ENCODE measurements at regions not wholly inside any gene's neighbourhood (a gene's known extent, or its start where the extent isn't known, plus 50 kb on each side); places are given as distances from the start of the nearest gene placed in this dataset.

DNA sequence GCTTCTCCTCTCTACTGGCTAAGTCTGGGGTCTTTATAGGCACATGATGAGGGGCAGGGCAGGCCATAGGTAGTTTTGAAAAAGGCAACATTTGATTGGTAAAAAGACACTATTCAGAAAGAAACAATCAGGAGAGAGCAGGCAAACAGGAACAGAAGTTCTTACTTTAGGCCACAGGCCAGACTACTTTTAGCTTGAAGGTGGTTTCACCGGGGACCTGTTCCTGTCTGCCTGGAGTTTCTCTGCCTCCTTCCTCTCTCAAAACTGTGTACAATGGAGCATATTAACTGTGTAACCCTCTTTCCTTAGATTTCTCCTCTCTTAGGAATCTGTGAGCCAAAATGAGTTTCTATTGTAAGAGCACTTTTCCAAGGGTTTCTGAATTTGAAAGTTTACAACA lies 167.9 kb upstream of the AVPR1A start:
- TF ChIP-seq EZH2phosphoT487 (IDR thresholded peaks at IDR 0.05; ENCODE audit: insufficient read depth, low read depth) (no peak), EZH2 (IDR thresholded peaks at IDR 0.05; ENCODE audit: insufficient read depth, poor library complexity, severe bottlenecking) (no peak)
